ENCODE measurements at regions not wholly inside any gene's neighbourhood (a gene's known extent, or its start where the extent isn't known, plus 50 kb on each side); places are given as distances from the start of the nearest gene placed in this dataset.

DNA sequence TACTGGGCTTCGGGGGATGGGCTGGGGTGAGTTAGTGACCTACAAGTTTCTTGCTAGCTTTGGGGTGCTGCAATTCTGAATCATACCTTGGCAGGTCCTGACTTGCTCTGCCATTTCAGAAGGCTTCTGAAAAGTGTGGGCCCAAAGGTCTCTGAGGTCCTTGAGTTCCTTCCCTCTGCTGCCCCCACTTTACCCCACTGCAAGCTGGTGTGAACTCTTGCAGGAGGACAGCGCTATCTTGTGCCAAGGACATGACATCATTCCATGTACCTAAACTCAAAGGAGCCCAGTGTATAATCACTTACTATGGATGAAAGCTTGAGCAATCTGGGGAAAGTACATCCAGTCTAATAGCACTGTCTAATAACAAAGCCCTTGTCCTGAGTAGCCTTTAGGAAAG, 157.4 kb downstream of the RMI1 start:
- TF ChIP-seq POLR2A (IDR thresholded peaks at IDR 0.05), result no peak
- TF ChIP-seq, protein P1, sequence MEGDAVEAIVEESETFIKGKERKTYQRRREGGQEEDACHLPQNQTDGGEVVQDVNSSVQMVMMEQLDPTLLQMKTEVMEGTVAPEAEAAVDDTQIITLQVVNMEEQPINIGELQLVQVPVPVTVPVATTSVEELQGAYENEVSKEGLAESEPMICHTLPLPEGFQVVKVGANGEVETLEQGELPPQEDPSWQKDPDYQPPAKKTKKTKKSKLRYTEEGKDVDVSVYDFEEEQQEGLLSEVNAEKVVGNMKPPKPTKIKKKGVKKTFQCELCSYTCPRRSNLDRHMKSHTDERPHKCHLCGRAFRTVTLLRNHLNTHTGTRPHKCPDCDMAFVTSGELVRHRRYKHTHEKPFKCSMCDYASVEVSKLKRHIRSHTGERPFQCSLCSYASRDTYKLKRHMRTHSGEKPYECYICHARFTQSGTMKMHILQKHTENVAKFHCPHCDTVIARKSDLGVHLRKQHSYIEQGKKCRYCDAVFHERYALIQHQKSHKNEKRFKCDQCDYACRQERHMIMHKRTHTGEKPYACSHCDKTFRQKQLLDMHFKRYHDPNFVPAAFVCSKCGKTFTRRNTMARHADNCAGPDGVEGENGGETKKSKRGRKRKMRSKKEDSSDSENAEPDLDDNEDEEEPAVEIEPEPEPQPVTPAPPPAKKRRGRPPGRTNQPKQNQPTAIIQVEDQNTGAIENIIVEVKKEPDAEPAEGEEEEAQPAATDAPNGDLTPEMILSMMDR (IDR thresholded peaks at IDR 0.05), result no peak
